Trophoblast cell (in vitro differentiated cells and primary cell): ENCODE measurements at regions not wholly inside any gene's neighbourhood (a gene's known extent, or its start where the extent isn't known, plus 50 kb on each side); places are given as distances from the start of the nearest gene placed in this dataset.

Experiments used
- DNase-seq, 2 donors: peaks; one replicate each; pipeline ENCODE4 v3.0.0-alpha.2; 2016
- H2AFZ ChIP-seq: 2 replicates; pipeline ENCODE4 v1.6.1; 2013; ENCODE audit warnings: low read length, moderate library complexity, mild to moderate bottlenecking; ENCODE audit not compliant: insufficient read depth, poor library complexity
- H2AK5ac ChIP-seq: 2 replicates; pipeline ENCODE4 v1.6.1; 2013; ENCODE audit warnings: mild to moderate bottlenecking, low read length
- H2BK120ac ChIP-seq: 2 replicates; pipeline ENCODE4 v1.6.1; 2013; ENCODE audit warnings: low read length, mild to moderate bottlenecking, moderate library complexity; ENCODE audit not compliant: insufficient read depth, poor library complexity
- H2BK12ac ChIP-seq: 2 replicates; pipeline ENCODE4 v1.6.1; 2013; ENCODE audit warnings: mild to moderate bottlenecking, low read length, moderate library complexity
- H2BK5ac ChIP-seq: 2 replicates; pipeline ENCODE4 v1.6.1; 2013; ENCODE audit warnings: low read length, low read depth, moderate library complexity, mild to moderate bottlenecking; ENCODE audit not compliant: poor library complexity
- H3K14ac ChIP-seq: 2 replicates; pipeline ENCODE4 v1.6.1; 2013; ENCODE audit warnings: mild to moderate bottlenecking, low read length
- H3K18ac ChIP-seq: 2 replicates; pipeline ENCODE4 v1.6.1; 2013; ENCODE audit warnings: mild to moderate bottlenecking, low read length
- H3K23ac ChIP-seq: 2 replicates; pipeline ENCODE4 v1.6.1; 2013; ENCODE audit warnings: low read length
- H3K27ac ChIP-seq: 2 replicates; pipeline ENCODE4 v1.5.1; 2013; ENCODE audit warnings: low read depth, mild to moderate bottlenecking, inconsistent platforms, low read length, moderate library complexity
- H3K27me3 ChIP-seq: 2 replicates; pipeline ENCODE4 v1.6.1; 2013; ENCODE audit warnings: inconsistent platforms, mild to moderate bottlenecking, low read length, moderate library complexity; ENCODE audit not compliant: insufficient read depth
- H3K36me3 ChIP-seq, 2 experiments: 1 replicate in 1 of 2; 2 replicates in 1 of 2; pipeline ENCODE4 v1.6.1; 2013; ENCODE audit warnings: low read length in 2 of 2, mild to moderate bottlenecking in 2 of 2, moderate library complexity in 1 of 2; ENCODE audit not compliant: insufficient read depth in 2 of 2, control insufficient read depth in 1 of 2
- H3K4ac ChIP-seq: 2 replicates; pipeline ENCODE4 v1.6.1; 2013; ENCODE audit warnings: low read depth, mild to moderate bottlenecking, low read length, moderate library complexity
- H3K4me1 ChIP-seq, 2 experiments: 1 replicate in 1 of 2; 2 replicates in 1 of 2; pipeline ENCODE4 v1.6.1; 2013; ENCODE audit warnings: low read length in 2 of 2, mild to moderate bottlenecking in 2 of 2, moderate library complexity in 1 of 2; ENCODE audit not compliant: insufficient read depth in 2 of 2, control insufficient read depth in 1 of 2
- H3K4me2 ChIP-seq: 2 replicates; pipeline ENCODE4 v1.6.1; 2013; ENCODE audit warnings: inconsistent platforms, mild to moderate bottlenecking, low read length, moderate library complexity
- H3K4me3 ChIP-seq: 2 replicates; pipeline ENCODE4 v1.5.1; 2013; ENCODE audit warnings: mild to moderate bottlenecking, low read depth, low read length, inconsistent platforms
- H3K79me1 ChIP-seq: one replicate; pipeline ENCODE4 v1.6.1; 2013; ENCODE audit warnings: low read length
- H3K79me2 ChIP-seq: 2 replicates; pipeline ENCODE4 v1.6.1; 2013; ENCODE audit warnings: low read length, mild to moderate bottlenecking; ENCODE audit not compliant: control insufficient read depth, insufficient read depth, poor library complexity
- H3K9ac ChIP-seq: 2 replicates; pipeline ENCODE4 v1.6.1; 2013; ENCODE audit warnings: mild to moderate bottlenecking, low read length
- H3K9me3 ChIP-seq: 2 replicates; pipeline ENCODE4 v1.6.1; 2013; ENCODE audit warnings: low read depth, mild to moderate bottlenecking, control low read depth, inconsistent platforms, low read length; ENCODE audit not compliant: insufficient read depth
- H4K12ac ChIP-seq: 2 replicates; pipeline ENCODE4 v1.6.1; 2013; ENCODE audit warnings: low read depth, mild to moderate bottlenecking, low read length, moderate library complexity
- H4K8ac ChIP-seq: 2 replicates; pipeline ENCODE4 v1.6.1; 2013; ENCODE audit warnings: low read depth, mild to moderate bottlenecking, low read length, moderate library complexity
- H4K91ac ChIP-seq: one replicate; pipeline ENCODE4 v1.6.1; 2013; ENCODE audit warnings: low read depth, mild to moderate bottlenecking, low read length, moderate library complexity
- WGBS: extraction: QIAGEN DNeasy Blood & Tissue Kit; methylation state at CpG from one replicate; pipeline ENCODE4 v1.1.7; 2013; ENCODE audit warnings: missing lambda C conversion rate; ENCODE audit not compliant: insufficient read length, insufficient coverage; ENCODE audit errors: extremely low coverage; 5-methylcytosine and 5-hydroxymethylcytosine counted together

DNA sequence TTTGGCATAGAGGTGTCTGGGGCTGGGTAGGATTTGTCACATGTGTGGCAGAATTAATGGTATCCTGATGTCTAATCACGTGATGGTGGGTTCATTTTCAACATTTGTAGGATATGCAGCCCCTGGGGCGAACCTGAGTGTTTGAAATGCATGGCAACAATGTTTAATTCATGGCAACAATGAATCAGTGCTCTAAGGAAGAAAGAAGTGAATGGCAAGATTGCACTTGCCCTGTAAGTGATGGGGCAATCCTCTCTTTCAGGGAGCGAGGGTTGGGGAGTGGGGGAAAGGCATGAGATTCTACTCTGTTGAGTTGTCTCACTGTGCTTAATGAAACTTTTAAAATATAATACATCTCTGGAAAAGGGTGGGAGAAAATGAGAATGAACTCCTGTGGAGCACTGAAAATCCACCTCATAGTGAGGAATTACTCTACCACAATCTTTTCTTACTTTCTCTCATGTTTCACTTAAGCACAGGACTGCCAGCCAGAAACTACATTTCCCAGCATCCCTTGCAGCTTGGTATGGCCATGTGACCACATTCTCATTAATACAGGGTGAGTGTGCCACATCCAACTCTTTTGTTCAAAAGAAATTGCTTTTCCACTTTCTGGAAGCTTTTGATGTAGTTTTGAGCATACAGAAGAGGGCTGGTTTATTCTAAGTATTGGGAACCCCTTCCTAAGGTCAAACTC lies 64.0 kb upstream of the PGM2 start:
- H3K79me1 ChIP-seq = no peaks in the 10 kb centered on the region
- no peak overlapping the region for H3K14ac ChIP-seq
- H3K79me2 ChIP-seq = no peaks in the 10 kb centered on the region
- H3K4me2 ChIP-seq = no peak overlapping the region
- no peak overlapping the region for H2BK120ac ChIP-seq
- H4K91ac ChIP-seq = no peak overlapping the region
- H3K27ac ChIP-seq = no peak overlapping the region
- no peak overlapping the region for H4K8ac ChIP-seq
- peak in 1 of 2 donors; percentile 10 for DNase-seq
- no peaks in the 10 kb centered on the region for H3K27me3 ChIP-seq
- H3K9ac ChIP-seq = no peak overlapping the region
- no CpG with 5 or more reads among the region's 3 CpGs for WGBS
- H3K36me3 ChIP-seq = no peaks in the 10 kb centered on the region
- H3K18ac ChIP-seq = no peak overlapping the region
- no peaks in the 10 kb centered on the region for H3K9me3 ChIP-seq
- no peak overlapping the region for H2BK5ac ChIP-seq
- no peak overlapping the region for H3K23ac ChIP-seq
- no peak overlapping the region for H3K4ac ChIP-seq
- peaks cover 5 to 11% of the 10 kb centered on the region in 2 experiments for H3K4me1 ChIP-seq
- H3K4me3 ChIP-seq = no peak overlapping the region
- no peak overlapping the region for H2AK5ac ChIP-seq
- H4K12ac ChIP-seq = no peak overlapping the region
- no peak overlapping the region for H2AFZ ChIP-seq
- H2BK12ac ChIP-seq = no peak overlapping the region

DNA sequence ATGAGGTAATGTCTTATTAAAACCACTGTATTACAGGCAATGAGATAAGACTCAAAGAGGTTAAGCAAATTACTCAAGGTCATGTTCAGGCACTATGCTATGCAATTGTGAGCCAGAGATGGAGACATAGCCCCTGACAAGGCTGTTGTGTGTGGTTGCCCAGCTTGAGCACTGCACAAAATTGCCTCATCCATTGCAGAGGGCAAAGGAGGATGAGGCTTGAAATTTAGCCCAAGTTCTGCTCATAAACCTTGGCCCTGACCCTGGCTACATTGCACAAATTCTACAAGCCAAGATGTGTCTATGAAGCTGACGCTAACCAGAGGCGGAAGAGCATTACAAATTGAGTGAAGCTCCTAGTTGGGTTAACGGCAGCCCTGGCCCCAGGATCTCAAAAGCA lies 65.6 kb upstream of the PGM2 start:
- H3K9ac ChIP-seq = no peak overlapping the region
- no peak overlapping the region for H4K8ac ChIP-seq
- no peak overlapping the region for H3K4me2 ChIP-seq
- H3K18ac ChIP-seq = no peak overlapping the region
- no peak overlapping the region for H3K4ac ChIP-seq
- no peak overlapping the region for H4K12ac ChIP-seq
- no peak overlapping the region for H2BK12ac ChIP-seq
- no peak overlapping the region for H2AFZ ChIP-seq
- peaks cover 9 to 17% of the 10 kb centered on the region in 2 experiments for H3K4me1 ChIP-seq
- no peaks in the 10 kb centered on the region for H3K79me2 ChIP-seq
- H3K79me1 ChIP-seq = peaks cover 4% of the 10 kb centered on the region
- H3K14ac ChIP-seq = no peak overlapping the region
- H2BK120ac ChIP-seq = no peak overlapping the region
- no peak overlapping the region for H4K91ac ChIP-seq
- H3K9me3 ChIP-seq = no peaks in the 10 kb centered on the region
- H2BK5ac ChIP-seq = no peak overlapping the region
- H3K23ac ChIP-seq = no peak overlapping the region
- no peak overlapping the region for H3K27ac ChIP-seq
- H3K4me3 ChIP-seq = no peak overlapping the region
- H3K27me3 ChIP-seq = no peaks in the 10 kb centered on the region
- no CpG with 5 or more reads among the region's 3 CpGs for WGBS
- no peak overlapping the region for H2AK5ac ChIP-seq
- no peaks in the 10 kb centered on the region for H3K36me3 ChIP-seq
- DNase-seq = no peak

DNA sequence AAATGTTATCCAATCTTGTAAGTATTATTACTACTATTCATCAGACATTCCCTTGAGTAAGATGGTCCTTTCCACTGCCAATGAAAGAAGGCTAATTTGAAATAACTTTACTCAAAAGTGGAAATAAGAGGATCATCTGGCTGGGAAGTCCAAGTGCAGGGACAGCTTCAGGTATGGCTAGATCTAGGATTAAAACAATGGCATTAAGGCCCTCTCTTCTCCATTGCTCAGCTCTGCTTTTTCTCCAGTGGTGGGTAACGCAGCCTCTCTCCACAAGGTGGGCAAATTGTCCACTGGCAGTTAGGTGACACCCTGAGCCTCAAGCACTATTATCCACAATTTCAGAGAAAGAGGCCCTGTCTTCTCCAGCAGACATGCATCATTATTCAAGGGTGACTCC lies 66.7 kb upstream of the PGM2 start:
- no peak overlapping the region for H4K91ac ChIP-seq
- H4K8ac ChIP-seq = no peak overlapping the region
- no peak overlapping the region for H3K9ac ChIP-seq

DNA sequence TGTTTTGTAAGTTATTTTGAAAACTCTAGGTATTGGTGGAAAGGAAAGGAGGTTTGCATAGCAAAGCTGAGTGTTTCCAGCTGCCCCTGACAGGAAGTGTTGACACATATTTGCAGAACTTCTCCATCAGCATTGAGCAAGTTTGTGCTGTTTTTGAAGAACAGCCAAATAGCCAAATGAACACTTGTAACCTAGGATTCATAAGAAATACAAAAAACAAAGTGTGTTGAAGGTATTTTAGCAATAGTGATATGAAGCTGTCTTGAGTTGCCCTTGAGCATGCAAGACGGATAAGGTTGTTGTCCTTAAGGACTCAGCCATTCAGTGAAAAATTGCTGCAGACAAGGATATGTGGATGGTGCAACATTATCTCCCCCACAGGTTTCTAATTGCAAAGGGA lies 68.3 kb upstream of the PGM2 start:
- H2BK12ac ChIP-seq = no peak overlapping the region
- no peak overlapping the region for H2BK5ac ChIP-seq
- no peak overlapping the region for H3K4ac ChIP-seq
- H3K79me2 ChIP-seq = no peaks in the 10 kb centered on the region
- no peak overlapping the region for H3K4me2 ChIP-seq
- H3K14ac ChIP-seq = no peak overlapping the region
- no peak overlapping the region for H3K23ac ChIP-seq
- H3K27me3 ChIP-seq = no peaks in the 10 kb centered on the region
- H4K91ac ChIP-seq = no peak overlapping the region
- peaks cover 4% of the 10 kb centered on the region for H3K79me1 ChIP-seq
- no peak overlapping the region for H2AFZ ChIP-seq
- no peak overlapping the region for H3K4me3 ChIP-seq
- WGBS = no CpG with 5 or more reads among the region's 1 CpG
- no peak overlapping the region for H4K8ac ChIP-seq
- peak in 1 of 2 donors; percentile 48 for DNase-seq
- H3K9ac ChIP-seq = no peak overlapping the region
- peaks cover 9 to 17% of the 10 kb centered on the region in 2 experiments for H3K4me1 ChIP-seq
- no peak overlapping the region for H3K27ac ChIP-seq
- no peak overlapping the region for H2AK5ac ChIP-seq
- H2BK120ac ChIP-seq = no peak overlapping the region
- no peaks in the 10 kb centered on the region for H3K36me3 ChIP-seq
- no peak overlapping the region for H4K12ac ChIP-seq
- no peak overlapping the region for H3K18ac ChIP-seq
- H3K9me3 ChIP-seq = no peaks in the 10 kb centered on the region

More for the DNA sequence above, 66.7 kb upstream of the PGM2 start:
- H3K4me2 ChIP-seq = no peak overlapping the region
- H2AFZ ChIP-seq = no peak overlapping the region
- H3K23ac ChIP-seq = no peak overlapping the region
- no peak overlapping the region for H3K4me3 ChIP-seq
- no peak overlapping the region for H2BK120ac ChIP-seq
- H3K9me3 ChIP-seq = no peaks in the 10 kb centered on the region
- no peak overlapping the region for H3K18ac ChIP-seq
- no peak overlapping the region for H3K4ac ChIP-seq
- no peak overlapping the region for H2AK5ac ChIP-seq
- no peak overlapping the region for H3K27ac ChIP-seq
- no peak overlapping the region for H3K14ac ChIP-seq
- no CpG with 5 or more reads among the region's 1 CpG for WGBS
- H4K12ac ChIP-seq = no peak overlapping the region
- peaks cover 4% of the 10 kb centered on the region for H3K79me1 ChIP-seq
- DNase-seq = no peak
- H3K79me2 ChIP-seq = no peaks in the 10 kb centered on the region
- no peaks in the 10 kb centered on the region for H3K36me3 ChIP-seq
- H3K4me1 ChIP-seq = peaks cover 9 to 17% of the 10 kb centered on the region in 2 experiments
- H2BK5ac ChIP-seq = no peak overlapping the region
- H2BK12ac ChIP-seq = no peak overlapping the region
- H3K27me3 ChIP-seq = no peaks in the 10 kb centered on the region
